ENCODE measurements at regions not wholly inside any gene's neighbourhood (a gene's known extent, or its start where the extent isn't known, plus 50 kb on each side); places are given as distances from the start of the nearest gene placed in this dataset.

- TF ChIP-seq CREB1 (IDR thresholded peaks at IDR 0.05; ENCODE audit: low read depth) (no peak), TCF12 (IDR thresholded peaks at IDR 0.05; ENCODE audit: low read depth) (no peak), TEAD4 (IDR thresholded peaks at IDR 0.05) (no peak), TAF1 (IDR thresholded peaks at IDR 0.05; ENCODE audit: low read depth) (no peak), EGR1 (IDR thresholded peaks at IDR 0.05) (no peak), RAD21 (IDR thresholded peaks at IDR 0.05; ENCODE audit: low read depth) (no peak), MAX (IDR thresholded peaks at IDR 0.05) (no peak), CEBPB (IDR thresholded peaks at IDR 0.05) (peak; percentile 49; the same call in 1 of the 2 replicates)
Observed at GRCh38 chr2:104599787-104600510, 254.0 kb upstream of the POU3F3 start.

GRCh38 chr2:104606056-104606455, 247.9 kb upstream of the POU3F3 start:
- TF ChIP-seq USF1 (IDR thresholded peaks at IDR 0.05) (no peak), MAX (IDR thresholded peaks at IDR 0.05) (no peak), TCF12 (IDR thresholded peaks at IDR 0.05; ENCODE audit: low read depth) (no peak), TAF1 (IDR thresholded peaks at IDR 0.05; ENCODE audit: low read depth) (no peak), RAD21 (IDR thresholded peaks at IDR 0.05; ENCODE audit: low read depth) (no peak), TEAD4 (IDR thresholded peaks at IDR 0.05) (no peak), EGR1 (IDR thresholded peaks at IDR 0.05) (no peak), CEBPB (IDR thresholded peaks at IDR 0.05) (no peak), ZBTB7A (IDR thresholded peaks at IDR 0.05; ENCODE audit: low read depth) (no peak), CREB1 (IDR thresholded peaks at IDR 0.05; ENCODE audit: low read depth) (no peak), YY1 (IDR thresholded peaks at IDR 0.05; ENCODE audit: low read depth) (no peak), FOXM1 (IDR thresholded peaks at IDR 0.05; ENCODE audit: borderline replicate concordance, low read depth) (no peak), NFIC (IDR thresholded peaks at IDR 0.05) (no peak), REST (IDR thresholded peaks at IDR 0.05; ENCODE audit: low read depth) (no peak), EP300 (IDR thresholded peaks at IDR 0.05; ENCODE audit: borderline replicate concordance) (no peak)

- no peak for TF ChIP-seq TCF12 (IDR thresholded peaks at IDR 0.05; ENCODE audit: low read depth)
- no peak for TF ChIP-seq RAD21 (IDR thresholded peaks at IDR 0.05; ENCODE audit: low read depth)
- TF ChIP-seq FOXM1 (IDR thresholded peaks at IDR 0.05; ENCODE audit: borderline replicate concordance, low read depth), result no peak
- no peak for TF ChIP-seq TEAD4 (IDR thresholded peaks at IDR 0.05)
- no peak for TF ChIP-seq MAX (IDR thresholded peaks at IDR 0.05)
- TF ChIP-seq CREB1 (IDR thresholded peaks at IDR 0.05; ENCODE audit: low read depth), result no peak
- no peak for TF ChIP-seq REST (IDR thresholded peaks at IDR 0.05; ENCODE audit: low read depth)
- no peak for TF ChIP-seq YY1 (IDR thresholded peaks at IDR 0.05; ENCODE audit: low read depth)
- no peak for TF ChIP-seq EP300 (IDR thresholded peaks at IDR 0.05; ENCODE audit: borderline replicate concordance)
- TF ChIP-seq TAF1 (IDR thresholded peaks at IDR 0.05; ENCODE audit: low read depth), result no peak
- TF ChIP-seq CEBPB (IDR thresholded peaks at IDR 0.05), result no peak
- no peak for TF ChIP-seq ZBTB7A (IDR thresholded peaks at IDR 0.05; ENCODE audit: low read depth)
- TF ChIP-seq NFIC (IDR thresholded peaks at IDR 0.05), result no peak
- TF ChIP-seq EGR1 (IDR thresholded peaks at IDR 0.05), result no peak
- no peak for TF ChIP-seq USF1 (IDR thresholded peaks at IDR 0.05)
Observed at GRCh38 chr2:104616856-104617255, 237.1 kb upstream of the POU3F3 start.

- no peak for TF ChIP-seq CEBPB (IDR thresholded peaks at IDR 0.05)
- no peak for TF ChIP-seq EP300 (IDR thresholded peaks at IDR 0.05; ENCODE audit: borderline replicate concordance)
- TF ChIP-seq NFIC (IDR thresholded peaks at IDR 0.05), result no peak
- TF ChIP-seq RAD21 (IDR thresholded peaks at IDR 0.05; ENCODE audit: low read depth), result no peak
- TF ChIP-seq FOXM1 (IDR thresholded peaks at IDR 0.05; ENCODE audit: borderline replicate concordance, low read depth), result no peak
- TF ChIP-seq TEAD4 (IDR thresholded peaks at IDR 0.05), result no peak
- no peak for TF ChIP-seq EGR1 (IDR thresholded peaks at IDR 0.05)
- no peak for TF ChIP-seq ZBTB7A (IDR thresholded peaks at IDR 0.05; ENCODE audit: low read depth)
Observed at GRCh38 chr2:104620801-104621200, 233.1 kb upstream of the POU3F3 start.

GRCh38 chr2:104635608-104636007, 218.3 kb upstream of the POU3F3 start:
- TF ChIP-seq NFIC (IDR thresholded peaks at IDR 0.05), result no peak
- no peak for TF ChIP-seq USF1 (IDR thresholded peaks at IDR 0.05)
- TF ChIP-seq EGR1 (IDR thresholded peaks at IDR 0.05), result no peak
- no peak for TF ChIP-seq TAF1 (IDR thresholded peaks at IDR 0.05; ENCODE audit: low read depth)
- TF ChIP-seq YY1 (IDR thresholded peaks at IDR 0.05; ENCODE audit: low read depth), result no peak
- no peak for TF ChIP-seq FOXM1 (IDR thresholded peaks at IDR 0.05; ENCODE audit: borderline replicate concordance, low read depth)
- TF ChIP-seq RAD21 (IDR thresholded peaks at IDR 0.05; ENCODE audit: low read depth), result no peak
- TF ChIP-seq CREB1 (IDR thresholded peaks at IDR 0.05; ENCODE audit: low read depth), result no peak
- no peak for TF ChIP-seq TEAD4 (IDR thresholded peaks at IDR 0.05)
- TF ChIP-seq CEBPB (IDR thresholded peaks at IDR 0.05), result no peak
- TF ChIP-seq ZBTB7A (IDR thresholded peaks at IDR 0.05; ENCODE audit: low read depth), result no peak
- TF ChIP-seq REST (IDR thresholded peaks at IDR 0.05; ENCODE audit: low read depth), result no peak
- TF ChIP-seq EP300 (IDR thresholded peaks at IDR 0.05; ENCODE audit: borderline replicate concordance), result no peak
- TF ChIP-seq MAX (IDR thresholded peaks at IDR 0.05), result no peak
- no peak for TF ChIP-seq TCF12 (IDR thresholded peaks at IDR 0.05; ENCODE audit: low read depth)
